ENCODE measurements at regions not wholly inside any gene's neighbourhood (a gene's known extent, or its start where the extent isn't known, plus 50 kb on each side); places are given as distances from the start of the nearest gene placed in this dataset.
"Not testable (repeated sequence)": the region's sequence is repeated elsewhere in the genome, so short reads cannot be mapped to it uniquely, and the experiment has no call there.

DNA sequence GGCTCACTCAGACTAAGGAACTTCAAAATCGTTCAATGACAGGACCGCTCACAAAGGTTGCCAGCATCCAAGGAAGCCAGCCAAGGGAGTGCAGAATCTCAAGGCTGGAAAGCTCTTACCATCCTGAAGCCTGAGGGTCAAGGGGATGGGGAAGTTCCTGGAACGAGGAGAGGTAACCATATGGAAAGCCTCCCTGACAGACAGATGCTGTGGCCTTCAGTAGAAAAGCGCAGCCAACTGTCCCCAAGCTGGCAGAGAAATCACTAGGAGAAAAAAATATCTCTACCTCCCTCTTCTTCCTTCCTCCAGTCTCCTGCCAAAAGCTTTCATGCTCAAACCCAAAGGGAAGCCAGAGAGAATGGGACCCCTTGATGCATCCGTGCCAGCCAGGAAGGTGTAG lies 90.5 kb upstream of the RANBP3L start:
- DNase-seq, result peak; percentile 39

DNA sequence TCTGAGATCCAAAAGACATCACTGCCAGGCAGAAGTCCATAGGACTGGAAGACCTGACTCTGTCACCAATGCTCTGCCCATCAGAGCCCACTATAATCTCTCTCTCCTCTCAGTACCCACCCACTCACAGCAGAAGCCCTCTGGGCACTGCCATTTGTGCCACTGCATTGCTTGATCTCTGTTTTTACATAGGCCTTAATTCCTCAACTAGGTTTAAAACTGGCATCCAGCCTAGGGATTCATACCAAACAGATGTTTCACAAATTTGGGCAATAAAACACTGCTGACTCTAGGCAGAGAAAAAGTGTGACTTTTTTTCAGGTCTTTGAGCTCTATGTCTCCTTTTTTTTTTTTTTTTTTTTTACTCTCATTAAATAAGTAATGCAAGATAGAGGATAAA lies 91.1 kb upstream of the RANBP3L start:
- DNase-seq, result peak; percentile 37

DNA sequence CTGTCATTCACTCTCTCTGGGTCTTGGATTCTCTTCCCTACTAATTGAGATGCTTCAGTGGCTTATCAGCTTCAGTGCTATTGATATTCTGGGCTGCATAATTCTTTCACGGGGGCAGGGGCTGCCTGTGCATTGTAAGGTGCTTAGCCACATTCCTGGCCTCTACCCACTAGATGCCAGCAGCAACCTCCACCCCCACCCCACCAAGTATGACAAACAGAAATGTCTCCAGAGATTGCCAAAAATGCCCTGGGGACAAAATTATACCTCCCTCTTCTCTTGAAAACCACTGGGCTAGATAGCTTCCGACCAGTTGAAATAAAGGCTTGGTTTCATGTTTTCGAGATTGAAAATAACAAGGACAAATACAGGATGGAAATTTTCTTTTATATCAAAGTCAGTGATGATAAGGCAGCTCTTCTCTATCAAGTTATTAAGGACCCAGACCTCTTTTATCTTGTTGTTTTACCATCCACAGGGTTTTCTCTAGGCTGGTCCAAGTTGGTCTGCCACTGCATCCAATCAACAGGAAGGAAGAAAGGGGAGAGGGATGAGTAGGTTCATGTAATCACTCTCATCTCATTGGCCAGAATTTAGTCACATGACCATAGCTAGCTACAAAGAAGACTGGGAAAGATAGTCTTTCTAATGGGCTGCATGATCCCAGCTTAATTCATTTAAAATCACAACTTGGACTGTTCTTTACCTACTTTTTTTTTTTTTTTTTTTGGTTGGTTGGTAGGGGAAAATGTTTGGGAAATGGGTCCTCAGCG lies 92.1 kb upstream of the RANBP3L start:
- no peak for DNase-seq

DNA sequence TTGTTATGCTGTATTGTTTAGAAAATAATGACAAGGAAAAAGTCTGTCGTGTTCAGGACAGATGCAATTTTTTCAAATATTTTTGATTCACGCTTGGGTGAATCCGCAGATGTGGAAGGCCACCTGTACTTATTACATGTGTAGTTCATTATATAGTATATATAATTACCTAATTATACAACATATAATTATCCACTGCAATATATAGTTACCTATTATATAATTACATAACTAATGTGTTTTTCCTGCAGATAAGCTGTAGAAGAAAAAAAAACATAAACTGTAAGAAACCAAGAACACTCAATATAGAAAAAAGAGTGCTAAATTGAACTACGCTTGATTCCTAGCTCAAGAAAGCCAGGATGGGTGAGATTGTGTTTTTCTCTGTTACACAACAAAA lies 93.6 kb upstream of the RANBP3L start:
- DNase-seq, result no peak

DNA sequence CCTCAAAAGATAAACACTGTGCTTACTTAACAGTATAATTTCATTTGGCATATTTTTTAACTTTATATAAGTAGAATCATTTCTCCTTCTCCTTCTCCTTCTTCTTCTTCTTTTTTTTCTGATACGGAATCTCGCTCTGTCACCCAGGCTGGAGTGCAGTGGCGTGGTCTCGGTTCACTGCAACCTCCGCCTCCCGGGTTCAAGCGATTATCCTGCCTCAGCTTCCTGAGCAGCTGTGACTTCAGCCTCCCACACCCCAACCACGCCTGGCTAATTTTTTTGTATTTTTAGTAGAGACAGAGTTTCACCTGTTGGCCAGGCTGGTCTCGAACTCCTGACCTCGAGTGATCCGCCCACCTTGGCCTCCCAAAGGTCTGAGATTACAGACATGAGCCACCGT lies 94.2 kb upstream of the RANBP3L start:
- not testable (repeated sequence) for DNase-seq

DNA sequence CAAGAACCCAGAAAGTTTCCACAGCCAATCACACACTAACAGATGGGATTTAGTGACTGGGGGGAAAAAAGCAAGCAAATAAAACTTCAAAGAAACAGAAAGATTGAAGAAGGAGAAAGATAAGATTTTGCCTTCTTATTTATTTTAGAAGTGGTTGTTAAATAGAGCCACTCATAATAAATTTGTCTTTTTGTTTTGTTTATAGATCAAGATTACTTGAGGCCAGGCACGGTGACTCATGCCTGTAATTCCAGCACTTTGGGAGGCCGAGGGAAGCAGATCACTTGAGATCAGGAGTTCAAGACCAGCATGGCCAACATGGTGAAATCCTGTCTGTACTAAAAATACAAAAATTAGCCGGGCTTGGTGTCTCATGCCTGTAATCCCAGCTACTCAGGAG lies 94.9 kb upstream of the RANBP3L start:
- no peak for DNase-seq

DNA sequence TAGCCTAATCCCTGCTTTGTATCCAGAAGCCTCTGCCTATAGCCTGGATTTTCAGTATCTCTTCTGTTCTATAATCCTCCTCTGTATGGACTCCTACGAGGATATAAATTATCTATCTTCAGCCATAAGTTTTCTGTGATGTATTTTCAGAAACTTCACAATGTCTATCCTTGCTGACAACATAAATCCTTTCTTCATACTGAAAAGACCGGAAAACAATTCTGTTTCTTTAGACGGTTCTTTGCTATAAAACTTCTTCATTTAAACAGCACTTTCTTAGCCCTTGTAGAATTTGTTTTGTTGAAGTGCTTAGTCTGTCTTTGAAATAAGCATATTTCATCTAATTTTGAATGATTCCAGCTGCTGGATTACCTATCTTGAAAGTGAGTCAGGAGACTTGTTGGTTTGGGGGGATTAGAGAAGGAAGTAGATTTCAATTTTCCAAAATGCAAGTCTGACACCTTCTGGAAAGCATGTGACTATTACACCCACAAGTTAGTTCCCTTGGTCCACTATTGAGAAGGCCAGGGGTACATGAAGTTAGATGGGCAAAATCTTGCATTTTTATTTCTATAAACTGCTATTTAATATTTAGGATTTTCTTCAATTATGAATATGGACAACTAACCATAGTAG lies 96.3 kb upstream of the RANBP3L start:
- DNase-seq, result peak; percentile 13

DNA sequence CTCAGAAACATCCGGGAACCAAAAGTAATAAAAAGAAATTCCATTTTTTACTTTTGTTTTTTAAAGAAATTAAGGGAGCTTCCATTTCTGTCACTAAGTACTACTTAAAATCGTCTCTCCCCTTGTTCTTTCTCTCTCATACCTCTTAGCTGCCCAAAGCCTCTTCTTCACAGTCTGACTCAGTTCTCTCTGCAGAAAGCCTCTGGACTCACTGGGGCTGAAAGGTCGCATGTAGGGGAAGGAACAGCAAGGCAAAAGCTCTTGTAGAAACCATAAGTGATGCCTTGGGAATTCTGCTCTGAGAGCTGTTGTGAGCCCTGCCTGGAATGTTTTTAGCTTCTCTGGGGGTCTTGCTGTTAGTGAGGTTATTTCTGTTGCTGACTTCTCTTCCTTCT lies 100.8 kb upstream of the RANBP3L start:
- no peak for DNase-seq

DNA sequence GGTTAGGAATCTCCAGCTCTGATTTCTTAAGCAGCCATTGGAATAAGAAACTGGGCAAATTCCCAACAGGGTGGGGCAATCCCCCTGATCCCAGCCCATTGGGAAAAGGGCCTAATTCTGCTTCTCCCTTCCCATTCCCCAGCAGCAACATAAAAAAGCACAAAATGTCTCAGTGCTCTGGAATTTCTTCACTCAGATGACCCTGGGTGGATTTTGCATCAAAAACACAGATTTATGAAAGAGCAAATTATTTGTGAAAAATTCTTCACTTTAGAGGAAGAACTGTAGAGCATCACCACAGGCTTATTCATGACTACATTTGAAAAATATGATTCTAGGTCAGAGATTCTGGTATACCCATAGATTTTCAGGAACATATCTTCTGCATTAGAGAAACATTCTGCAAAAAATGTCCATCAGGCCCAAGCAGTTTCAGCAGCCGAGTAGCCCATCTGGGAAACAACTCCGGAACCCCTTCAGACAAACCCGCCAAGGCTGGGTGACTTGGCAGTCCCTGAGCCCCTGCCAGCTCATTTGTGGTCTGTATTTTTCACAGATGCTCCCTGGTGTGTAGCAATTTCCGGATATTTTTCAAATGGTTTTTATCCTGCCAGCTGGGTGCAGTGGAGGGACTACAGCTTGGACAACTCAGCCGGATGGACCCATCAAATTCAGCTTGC lies 102.1 kb upstream of the RANBP3L start:
- DNase-seq, result no peak

DNA sequence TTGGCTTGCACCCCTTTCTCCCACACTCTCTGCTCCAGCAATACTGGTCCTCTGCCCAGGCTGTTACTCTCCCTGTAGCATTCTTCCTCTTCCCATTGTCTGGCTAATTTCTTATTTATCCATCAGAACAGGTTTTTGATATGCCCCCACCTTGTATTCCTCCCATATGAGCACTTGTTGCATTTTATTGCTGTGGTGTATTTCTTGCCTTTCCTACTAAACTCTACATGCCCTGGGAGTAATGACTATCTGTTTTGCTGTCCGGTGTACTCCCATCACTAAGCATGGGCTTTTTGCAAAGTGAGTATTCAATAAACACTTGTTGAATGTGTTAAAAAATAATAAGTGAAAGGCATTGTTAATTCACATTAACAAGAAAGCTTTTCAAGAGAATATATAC lies 104.3 kb upstream of the RANBP3L start:
- DNase-seq, result no peak

DNA sequence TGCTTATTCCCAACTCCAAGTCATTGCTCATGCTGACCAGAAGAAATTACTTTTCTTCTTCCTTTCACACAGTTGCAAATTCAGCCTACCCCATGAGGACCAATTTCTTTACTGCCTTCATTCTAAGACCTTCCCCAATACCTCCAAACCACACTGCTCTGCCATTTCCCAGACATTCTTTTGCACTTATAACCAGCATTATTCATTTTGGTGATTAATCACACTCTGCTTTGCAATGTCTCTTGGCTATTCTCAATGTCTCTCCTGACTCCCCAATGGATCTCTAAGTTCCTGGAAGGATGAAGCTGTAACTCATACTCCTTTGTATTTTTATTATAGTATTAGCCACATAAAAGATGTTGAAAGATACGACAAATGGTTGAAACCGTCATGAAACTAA lies 105.7 kb upstream of the RANBP3L start:
- DNase-seq, result no peak

DNA sequence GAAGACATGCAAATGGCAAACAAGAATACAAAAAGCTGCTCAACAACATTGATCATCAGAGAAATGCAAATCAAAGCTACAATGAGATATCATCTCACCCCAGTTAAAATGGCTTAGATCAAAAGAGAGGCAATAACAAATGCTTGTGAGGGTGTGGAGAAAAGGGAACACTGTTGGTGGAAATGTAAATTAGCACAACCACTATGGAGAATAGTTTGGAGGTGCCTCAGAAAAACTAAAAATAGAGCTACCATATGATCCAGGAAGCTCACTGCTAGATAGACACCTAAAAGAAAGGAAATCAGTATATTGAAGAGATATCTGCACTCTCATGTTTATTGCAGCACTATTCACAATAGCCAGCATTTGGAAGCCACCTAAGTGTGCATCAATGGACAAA lies 108.0 kb upstream of the RANBP3L start:
- not testable (repeated sequence) for DNase-seq

DNA sequence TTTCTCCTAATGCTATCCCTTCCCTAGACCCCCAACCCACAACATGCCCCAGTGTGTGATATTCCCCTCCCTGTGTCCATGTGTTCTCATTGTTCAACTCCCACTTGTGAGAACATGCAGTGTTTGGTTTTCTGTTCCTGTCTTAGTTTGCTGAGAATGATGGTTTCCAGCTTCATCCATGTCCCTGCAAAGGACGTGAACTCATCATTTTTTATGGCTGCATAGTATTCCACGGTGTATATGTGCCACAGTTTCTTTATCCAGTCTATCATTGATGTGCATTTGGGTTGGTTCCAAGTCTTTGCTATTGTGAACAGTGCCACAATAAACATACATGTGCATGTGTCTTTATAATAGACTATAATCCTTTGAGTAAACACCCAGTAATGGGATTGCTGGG lies 109.0 kb upstream of the RANBP3L start:
- DNase-seq, result not testable (repeated sequence)

DNA sequence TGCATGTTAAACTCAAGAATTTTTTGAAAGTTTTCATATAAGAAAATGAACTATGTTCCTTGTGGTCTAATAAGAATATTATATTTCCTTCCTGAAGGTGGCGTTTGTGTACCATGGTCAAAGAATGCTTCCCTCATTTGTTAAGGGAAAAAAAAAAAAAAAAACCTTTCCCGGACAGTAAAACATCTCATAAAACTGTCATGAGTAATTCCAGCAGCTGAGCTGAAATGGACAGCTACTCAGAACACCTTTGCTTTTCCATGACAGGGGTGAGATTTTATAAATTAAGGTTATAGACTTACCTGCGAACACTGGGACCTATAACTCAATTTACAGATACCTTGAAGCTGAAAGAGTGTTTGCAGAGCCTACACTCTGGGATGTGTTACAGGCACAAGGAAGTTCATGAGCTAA lies 113.2 kb upstream of the RANBP3L start:
- no peak for DNase-seq

DNA sequence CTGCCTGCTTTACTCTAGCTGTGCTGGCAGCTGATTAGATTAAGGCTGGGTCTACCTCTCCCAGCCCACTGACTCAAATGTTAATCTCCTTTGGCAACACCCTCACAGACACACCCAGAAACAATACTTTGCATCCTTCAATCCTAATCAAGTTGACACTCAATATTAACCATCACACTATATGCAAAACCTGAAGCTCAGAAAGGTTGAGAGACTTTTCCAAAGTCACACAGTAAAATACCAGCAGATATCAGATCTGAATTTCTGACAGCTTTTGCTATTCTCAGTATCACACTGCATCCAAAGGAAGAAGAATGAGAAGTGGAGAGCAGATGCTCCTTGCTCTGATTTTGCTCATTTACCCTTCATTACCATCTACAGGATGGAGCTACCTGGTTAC lies 114.9 kb upstream of the RANBP3L start:
- no peak for DNase-seq

DNA sequence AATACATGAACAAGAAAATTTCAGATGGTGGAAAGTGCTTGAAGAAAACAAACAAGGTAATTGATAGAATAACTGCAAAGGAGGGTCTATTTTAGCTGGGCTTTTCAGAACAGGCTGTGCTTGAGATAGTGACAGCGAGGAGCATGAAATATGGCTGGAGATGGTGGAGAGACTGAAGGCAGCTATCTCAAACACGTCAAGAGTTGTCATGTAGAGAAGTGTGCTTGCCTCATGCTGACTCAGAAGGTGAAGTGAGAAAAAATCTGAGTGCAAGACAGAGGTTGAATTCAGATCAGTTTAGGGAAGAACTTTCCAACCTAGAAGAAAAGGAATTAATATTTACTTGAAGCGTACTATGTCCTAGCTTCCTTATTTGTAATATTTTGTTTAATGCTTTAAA lies 115.5 kb upstream of the RANBP3L start:
- no peak for DNase-seq

DNA sequence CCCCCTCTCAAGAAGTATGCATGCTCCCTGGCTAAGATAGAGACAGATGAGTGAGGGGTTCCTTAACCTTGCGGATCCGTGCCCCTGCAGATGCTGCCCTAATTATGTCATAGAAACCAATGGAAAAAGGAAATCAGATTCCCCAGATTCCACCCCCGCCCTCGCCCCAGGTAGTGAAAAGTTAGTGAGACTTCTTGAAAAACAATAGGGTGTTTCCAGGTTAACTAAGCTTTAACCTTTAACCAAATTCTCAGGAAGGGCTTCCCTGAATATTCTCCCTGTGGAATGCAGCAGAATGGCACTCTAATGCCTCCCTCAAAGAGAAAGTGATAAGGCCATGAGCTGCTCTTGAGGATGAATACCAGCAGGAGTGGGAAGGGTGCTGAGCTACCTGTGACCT lies 116.0 kb upstream of the RANBP3L start:
- DNase-seq, result no peak

DNA sequence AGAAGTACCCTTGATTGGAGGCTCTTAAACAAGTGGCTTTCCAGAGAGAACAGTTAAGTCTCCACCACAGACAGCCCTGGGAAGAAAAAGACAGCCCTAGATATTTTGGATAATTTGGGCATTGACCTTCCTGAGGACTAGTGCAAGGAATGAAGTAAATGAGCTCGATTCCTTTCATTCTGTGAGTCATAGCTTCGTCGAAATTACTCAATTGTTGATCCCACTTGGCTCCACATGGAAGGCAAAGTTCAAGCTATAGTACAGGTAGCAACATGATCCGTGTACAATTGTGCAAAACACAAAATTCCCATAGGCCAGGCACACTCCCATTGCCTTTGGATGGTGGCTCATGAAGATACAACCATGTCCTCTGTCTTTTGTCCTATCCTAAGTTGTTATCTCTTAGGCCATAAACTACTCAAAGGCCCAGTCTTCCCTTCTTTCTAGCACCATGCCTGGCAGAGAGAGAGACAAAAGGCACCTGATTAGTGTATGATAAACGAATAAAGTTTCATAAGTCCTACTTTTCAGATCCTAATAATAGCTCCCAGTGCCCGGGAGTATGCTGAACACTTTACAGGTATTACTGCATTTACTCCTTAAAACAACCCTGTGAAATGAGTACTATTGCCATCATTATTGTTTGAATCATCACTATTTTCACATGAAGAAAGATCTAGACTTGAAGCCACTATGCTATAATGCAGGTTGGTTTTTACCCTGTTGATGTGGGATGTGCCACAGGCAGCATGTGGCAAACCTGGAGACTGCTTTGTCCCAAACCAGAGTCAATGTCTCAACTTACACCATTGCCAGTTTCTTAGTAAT lies 116.7 kb upstream of the RANBP3L start:
- DNase-seq, result no peak

DNA sequence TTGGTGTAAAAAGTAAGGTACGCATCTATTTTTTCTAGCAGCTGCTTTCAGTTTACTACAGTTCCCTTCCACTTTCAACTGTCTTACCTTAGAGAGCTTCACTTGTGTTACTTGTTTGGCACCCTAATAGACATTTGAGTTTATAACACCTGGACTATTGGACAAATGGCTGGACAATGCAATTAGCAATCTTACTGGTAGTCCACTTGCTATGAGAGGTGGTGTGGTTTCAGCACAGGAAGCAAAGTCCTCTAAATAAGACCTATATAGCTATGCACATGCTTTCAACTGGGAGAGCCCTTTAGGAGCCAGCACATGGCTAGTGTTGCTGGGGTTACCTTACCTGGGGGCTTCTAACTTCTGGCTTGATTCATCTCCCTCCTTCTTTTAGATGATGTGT lies 119.6 kb upstream of the RANBP3L start:
- DNase-seq, result no peak

DNA sequence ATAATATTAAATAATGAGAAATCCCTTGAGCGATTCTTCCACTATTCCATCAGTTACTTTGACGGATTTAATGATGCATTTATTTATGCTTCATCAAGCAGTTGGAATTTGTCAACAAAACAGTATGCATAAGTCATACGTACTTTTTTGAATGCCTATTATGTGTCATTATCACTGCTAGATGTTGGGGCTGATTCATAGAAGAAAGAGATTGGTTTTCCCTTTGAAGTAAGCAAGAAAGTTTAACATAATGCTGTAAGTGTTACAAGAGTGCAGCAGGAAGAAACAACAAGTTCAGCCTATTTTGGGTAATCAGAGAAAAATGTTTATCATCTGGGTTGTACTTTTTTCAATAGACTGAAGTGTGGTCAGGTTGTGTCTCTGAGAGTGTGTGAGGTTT lies 121.2 kb upstream of the RANBP3L start:
- no peak for DNase-seq

DNA sequence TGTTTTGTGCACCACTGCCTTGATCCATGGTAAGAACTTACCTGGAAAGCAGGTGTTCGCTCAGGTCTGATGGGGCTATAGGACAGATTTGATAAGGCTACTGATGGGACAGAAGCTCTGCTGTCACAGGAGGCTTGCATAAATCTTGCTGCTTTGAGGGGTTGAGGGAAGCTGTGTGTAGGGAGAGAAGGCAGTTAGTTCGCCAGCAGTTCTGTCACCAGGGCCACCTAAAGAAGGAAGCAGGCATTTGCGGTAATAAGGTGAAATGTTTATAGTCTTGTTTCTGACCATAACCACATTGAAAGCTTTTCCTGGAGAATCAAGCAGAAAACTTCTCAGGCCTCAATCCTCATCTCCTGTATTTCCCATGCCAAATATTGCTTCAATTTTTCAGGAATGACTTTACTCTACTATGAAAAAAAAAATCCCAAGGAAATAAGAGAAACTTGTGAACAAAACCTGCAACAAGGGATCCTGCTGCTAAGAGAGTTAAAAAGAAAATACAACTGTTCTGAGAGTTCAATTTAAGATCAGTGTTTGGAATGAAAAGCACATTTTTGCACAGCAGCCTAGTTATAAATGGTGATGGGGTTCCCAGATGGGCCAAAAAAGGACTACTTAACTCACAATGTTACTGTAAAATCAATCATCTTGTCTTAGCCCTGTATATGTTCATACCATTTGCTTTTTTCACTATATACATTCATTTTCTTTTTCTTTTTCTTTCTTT lies 122.0 kb upstream of the RANBP3L start:
- DNase-seq, result no peak

DNA sequence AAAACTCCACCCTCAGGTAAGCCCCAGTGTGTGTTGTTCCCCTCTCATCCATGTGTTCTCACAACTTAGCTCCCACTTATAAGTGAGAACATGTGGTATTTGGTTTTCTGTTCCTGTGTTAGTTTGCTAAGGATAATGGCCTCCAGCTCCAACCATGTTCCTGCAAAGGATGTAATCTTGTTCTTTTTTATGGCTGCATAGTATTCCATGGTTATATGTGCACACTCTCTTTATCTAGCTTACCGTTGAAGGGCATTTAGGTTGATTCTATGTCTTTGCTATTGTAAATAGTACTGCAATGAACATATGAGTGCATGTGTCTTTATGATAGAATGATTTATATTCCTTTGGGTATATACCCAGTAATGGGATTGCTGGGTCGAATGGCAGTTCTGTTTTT lies 124.4 kb upstream of the RANBP3L start:
- not testable (repeated sequence) for DNase-seq

DNA sequence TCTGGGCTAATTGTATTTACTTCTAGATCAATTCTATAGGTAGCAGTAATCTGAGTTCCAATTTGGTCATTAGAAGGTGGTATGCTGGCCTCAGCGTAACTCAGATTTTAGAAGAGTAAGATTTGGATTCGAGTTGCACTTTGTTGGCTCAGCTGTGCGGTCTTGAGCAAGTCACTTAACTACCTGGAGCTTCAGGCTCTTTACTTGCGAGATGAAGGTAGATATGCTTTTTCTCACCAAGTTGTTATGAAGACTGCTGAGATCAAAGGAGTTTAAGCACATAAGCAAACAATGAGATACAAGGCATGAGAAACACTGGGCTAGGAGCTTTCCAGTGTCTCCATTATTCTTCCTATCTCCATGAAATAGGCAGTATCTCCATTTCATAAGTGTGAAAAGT lies 133.8 kb upstream of the RANBP3L start:
- no peak for DNase-seq

All from DMS 273 treated with DMSO at 0.1 percent for 48 hours (cell line).